SK-N-MC (cell line): ENCODE measurements at regions not wholly inside any gene's neighbourhood (a gene's known extent, or its start where the extent isn't known, plus 50 kb on each side); places are given as distances from the start of the nearest gene placed in this dataset.

Experiments
- EZH2 ChIP-seq: fragments of 200-600 bp; sonication (generic); IDR thresholded peaks from one replicate; pipeline ENCODE4 v1.6.1; 2017; ENCODE audit warnings: antibody characterized with exemption
- POLR2AphosphoS5 ChIP-seq: IDR thresholded peaks from 2 replicates; pipeline ENCODE4 v1.6.1; 2012; ENCODE audit warnings: mild to moderate bottlenecking, low read depth, low read length, borderline replicate concordance

- no peak for TF ChIP-seq POLR2AphosphoS5
- no peak for TF ChIP-seq EZH2
Observed at GRCh38 chr1:67893126-67893495, 59.8 kb upstream of the GNG12 start.
